Lung (tissue), 11 donors: ENCODE measurements at regions not wholly inside any gene's neighbourhood (a gene's known extent, or its start where the extent isn't known, plus 50 kb on each side); places are given as distances from the start of the nearest gene placed in this dataset.

Experiments used
- ATAC-seq: fragments of 200-7000 bp; cut with Tn5 transposase; one replicate; pipeline ENCODE4 v1.9.1; 2020; ENCODE audit warnings: moderate number of reproducible peaks; ENCODE audit not compliant: insufficient read depth, low FRiP score
- DNase-seq, 3 donors: peaks; one replicate each; pipeline ENCODE4 v3.0.0-alpha.2; 2013 to 2017
- H3K27ac ChIP-seq, 2 donors: one replicate each; pipeline ENCODE4 v1.5.1; 2013; ENCODE audit warnings: mild to moderate bottlenecking in 2 of 2, moderate library complexity in 2 of 2, control low read depth in 1 of 2, inconsistent platforms in 1 of 2, low read depth in 1 of 2, low read length in 1 of 2
- H3K27me3 ChIP-seq, 3 donors: one replicate each; pipeline ENCODE4 v1.5.1; 2013; ENCODE audit warnings: low read length in 2 of 3; ENCODE audit not compliant: control insufficient read depth in 3 of 3, insufficient read depth in 3 of 3
- H3K36me3 ChIP-seq, 4 donors: one replicate each; pipeline ENCODE4 v1.5.1; 2013; ENCODE audit warnings: low read length in 4 of 4, mild to moderate bottlenecking in 1 of 4, moderate library complexity in 1 of 4; ENCODE audit not compliant: control insufficient read depth in 4 of 4, insufficient read depth in 4 of 4
- H3K4me1 ChIP-seq, 5 donors: one replicate each; pipeline ENCODE4 v1.5.1; 2013; ENCODE audit warnings: low read length in 5 of 5, mild to moderate bottlenecking in 2 of 5, moderate library complexity in 1 of 5; ENCODE audit not compliant: control insufficient read depth in 5 of 5, insufficient read depth in 5 of 5
- H3K4me3 ChIP-seq: one replicate; pipeline ENCODE4 v1.5.1; 2013; ENCODE audit warnings: mild to moderate bottlenecking, control low read depth, moderate library complexity
- H3K9ac ChIP-seq, 2 donors: one replicate each; pipeline ENCODE4 v1.5.1; 2013; ENCODE audit warnings: low read length in 2 of 2, control low read depth in 1 of 2; ENCODE audit not compliant: insufficient read depth in 1 of 2
- H3K9me3 ChIP-seq, 4 donors: one replicate each; pipeline ENCODE4 v1.5.1; 2013; ENCODE audit warnings: low read length in 3 of 4, mild to moderate bottlenecking in 1 of 4, moderate library complexity in 1 of 4; ENCODE audit not compliant: control insufficient read depth in 4 of 4, insufficient read depth in 3 of 4
- WGBS, 2 donors: extraction: QIAGEN DNeasy Blood & Tissue Kit; methylation state at CpG; one replicate each; pipeline ENCODE4 v1.1.7; 2013; 5-methylcytosine and 5-hydroxymethylcytosine counted together
- TF ChIP-seq, protein P1 (sequence below): IDR thresholded peaks from 2 replicates; pipeline ENCODE4 v1.5.1; 2012; ENCODE audit warnings: mild to moderate bottlenecking; ENCODE audit errors: control extremely low read depth, extremely low read depth
- donor health status: control.
- donor health status: control.
- donor health status: Bipolar disorder and iron deficiency.
- donor health status: healthy.
- donor health status: DM: yes; HTN: yes; CAD: no.

DNA sequence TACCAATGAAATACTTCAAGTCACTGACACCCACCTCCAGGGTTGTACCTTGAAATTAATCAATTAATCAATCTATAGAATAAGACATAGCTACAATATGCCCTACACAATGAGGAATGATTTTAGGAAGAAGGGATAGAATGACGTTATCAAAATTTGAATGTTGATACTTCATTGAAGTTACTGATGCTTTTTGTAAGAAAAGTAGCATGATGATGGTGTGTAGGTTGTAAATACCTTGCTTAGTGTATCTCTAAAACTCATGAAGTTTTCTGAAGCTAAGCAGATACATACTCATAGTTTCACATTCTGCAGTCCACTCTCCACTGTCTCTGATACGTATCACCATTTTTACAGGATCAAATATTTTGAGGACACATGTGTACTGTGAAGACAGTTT is 670.4 kb upstream of the GOT2 start:
- TF ChIP-seq, protein P1, sequence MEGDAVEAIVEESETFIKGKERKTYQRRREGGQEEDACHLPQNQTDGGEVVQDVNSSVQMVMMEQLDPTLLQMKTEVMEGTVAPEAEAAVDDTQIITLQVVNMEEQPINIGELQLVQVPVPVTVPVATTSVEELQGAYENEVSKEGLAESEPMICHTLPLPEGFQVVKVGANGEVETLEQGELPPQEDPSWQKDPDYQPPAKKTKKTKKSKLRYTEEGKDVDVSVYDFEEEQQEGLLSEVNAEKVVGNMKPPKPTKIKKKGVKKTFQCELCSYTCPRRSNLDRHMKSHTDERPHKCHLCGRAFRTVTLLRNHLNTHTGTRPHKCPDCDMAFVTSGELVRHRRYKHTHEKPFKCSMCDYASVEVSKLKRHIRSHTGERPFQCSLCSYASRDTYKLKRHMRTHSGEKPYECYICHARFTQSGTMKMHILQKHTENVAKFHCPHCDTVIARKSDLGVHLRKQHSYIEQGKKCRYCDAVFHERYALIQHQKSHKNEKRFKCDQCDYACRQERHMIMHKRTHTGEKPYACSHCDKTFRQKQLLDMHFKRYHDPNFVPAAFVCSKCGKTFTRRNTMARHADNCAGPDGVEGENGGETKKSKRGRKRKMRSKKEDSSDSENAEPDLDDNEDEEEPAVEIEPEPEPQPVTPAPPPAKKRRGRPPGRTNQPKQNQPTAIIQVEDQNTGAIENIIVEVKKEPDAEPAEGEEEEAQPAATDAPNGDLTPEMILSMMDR: no peak
- no peak overlapping the region for H3K9ac ChIP-seq
- WGBS, 2 donors: 90 to 91% methylated on average over 2 of the region's 2 CpGs
- H3K36me3 ChIP-seq: no peaks in the 10 kb centered on the region
- H3K4me1 ChIP-seq: no peaks in the 10 kb centered on the region
- no peak overlapping the region for H3K4me3 ChIP-seq
- H3K27me3 ChIP-seq: no peaks in the 10 kb centered on the region
- DNase-seq: no peak
- no peak for ATAC-seq
- H3K9me3 ChIP-seq: peaks cover 0 to 2% (median under 1%) of the 10 kb centered on the region in 4 donors
- no peak overlapping the region for H3K27ac ChIP-seq

DNA sequence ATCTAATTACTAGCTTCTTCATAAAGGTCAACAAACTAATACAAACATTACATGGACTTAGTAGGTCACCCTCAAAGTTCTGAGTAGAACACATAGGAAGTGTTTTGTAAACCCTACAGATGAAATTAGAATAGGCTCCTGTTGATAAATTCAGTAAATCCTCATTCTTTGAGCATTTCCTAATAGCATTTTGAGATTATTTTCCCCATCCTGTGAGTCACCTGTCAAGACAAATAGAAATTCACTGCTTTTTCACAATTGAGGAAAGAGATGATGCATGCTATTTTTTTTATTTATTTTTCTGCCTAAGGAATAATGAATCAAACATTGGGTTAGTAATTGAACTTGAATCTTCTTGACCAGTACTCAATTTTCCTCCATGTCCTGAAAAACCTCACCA is 666.7 kb upstream of the GOT2 start:
- Histone ChIP-seq H3K27me3 (no peaks in the 10 kb centered on the region), H3K4me3 (no peak overlapping the region), H3K9ac (no peak overlapping the region), H3K4me1 (no peaks in the 10 kb centered on the region), H3K36me3 (no peaks in the 10 kb centered on the region), H3K9me3 (no peaks in the 10 kb centered on the region), H3K27ac (no peak overlapping the region)
- no peak for DNase-seq
- ATAC-seq: no peak
- TF ChIP-seq, protein P1: no peak

DNA sequence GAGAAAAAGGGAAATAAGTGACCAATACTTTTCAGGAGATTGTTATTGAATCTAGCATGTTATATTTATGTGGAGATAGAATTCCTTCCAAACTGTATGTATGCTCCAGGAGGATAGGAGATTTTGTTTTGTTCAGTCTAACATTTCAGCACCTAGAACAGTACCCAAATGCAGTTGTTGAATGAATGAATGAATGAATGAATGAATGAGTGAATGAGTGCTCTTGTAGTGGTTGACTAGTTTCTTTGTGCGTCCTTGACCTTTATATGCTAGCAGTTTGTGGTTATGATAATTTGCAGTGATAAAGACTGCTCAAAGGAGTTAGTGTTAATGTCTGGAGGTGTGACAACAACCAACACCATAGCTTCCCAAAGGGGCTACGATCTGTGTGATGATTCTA is 663.5 kb upstream of the GOT2 start:
- 83 to 93% methylated on average over 2 of the region's 2 CpGs for WGBS, 2 donors
- TF ChIP-seq, protein P1: no peak

DNA sequence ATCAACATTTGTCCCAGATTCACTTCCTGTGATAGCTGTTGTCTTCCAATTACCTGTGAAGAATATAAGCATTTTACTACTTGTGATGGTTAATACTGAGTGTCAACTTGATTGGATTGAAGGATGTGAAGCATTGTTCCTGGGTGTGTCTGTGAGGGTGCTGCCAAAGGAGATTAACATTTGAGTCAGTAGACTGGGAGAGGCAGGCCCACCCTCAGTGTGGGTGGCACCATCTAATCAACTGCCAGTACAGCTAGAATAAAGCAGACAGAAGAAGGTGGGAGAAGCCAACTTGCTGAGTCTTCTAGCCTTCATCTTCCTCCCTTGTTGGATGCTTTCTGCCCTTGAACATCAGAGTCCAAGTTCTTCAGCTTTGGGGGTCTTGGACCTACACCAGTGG is 660.4 kb upstream of the GOT2 start:
- H3K9ac ChIP-seq: no peak overlapping the region
- H3K9me3 ChIP-seq: no peaks in the 10 kb centered on the region
- H3K27me3 ChIP-seq: no peaks in the 10 kb centered on the region
- H3K27ac ChIP-seq: no peak overlapping the region
- no peaks in the 10 kb centered on the region for H3K4me1 ChIP-seq
- H3K4me3 ChIP-seq: no peak overlapping the region
- TF ChIP-seq, protein P1: no peak
- no peak for DNase-seq
- no peaks in the 10 kb centered on the region for H3K36me3 ChIP-seq
- ATAC-seq: no peak

More for the DNA sequence above, 663.5 kb upstream of the GOT2 start:
- Histone ChIP-seq H3K4me1 (no peaks in the 10 kb centered on the region), H3K36me3 (no peaks in the 10 kb centered on the region), H3K9me3 (no peaks in the 10 kb centered on the region), H3K27ac (no peak overlapping the region), H3K9ac (no peak overlapping the region), H3K4me3 (no peak overlapping the region), H3K27me3 (no peaks in the 10 kb centered on the region)
- ATAC-seq: no peak
- DNase-seq: no peak
